ENCODE measurements at regions not wholly inside any gene's neighbourhood (a gene's known extent, or its start where the extent isn't known, plus 50 kb on each side); places are given as distances from the start of the nearest gene placed in this dataset.
"Not testable (repeated sequence)": the region's sequence is repeated elsewhere in the genome, so short reads cannot be mapped to it uniquely, and the experiment has no call there.

GRCh38 chr3:87792534-87793336 lies 266.1 kb downstream of the CGGBP1 start, which contains the start of gene HTR1F:
Gene HTR1F (plus strand): TSS chr3:87792706.
- DNase-seq = no peak

GRCh38 chr3:87792198-87792533 lies 266.6 kb downstream of the CGGBP1 start:
- DNase-seq = no peak

- DNase-seq = no peak
These were observed 267.4 kb downstream of the CGGBP1 start for GRCh38 chr3:87791248-87792027.

GRCh38 chr3:87789049-87789448 lies 269.8 kb downstream of the CGGBP1 start:
- DNase-seq = not testable (repeated sequence)

GRCh38 chr3:87788516-87788915 lies 270.3 kb downstream of the CGGBP1 start:
- DNase-seq = no peak

GRCh38 chr3:87780811-87781210 lies 278.0 kb downstream of the CGGBP1 start:
- peak; percentile 77 to 80 for DNase-seq

GRCh38 chr3:87778876-87779275 lies 279.9 kb downstream of the CGGBP1 start:
- DNase-seq = no peak

- DNase-seq = peak; percentile 64 to 74
These were observed 287.2 kb downstream of the CGGBP1 start for GRCh38 chr3:87771337-87772192.

GRCh38 chr3:87766721-87767120 lies 292.1 kb downstream of the CGGBP1 start:
- DNase-seq = no peak

- no peak for DNase-seq
These were observed 293.5 kb downstream of the CGGBP1 start for GRCh38 chr3:87765256-87765655.

GRCh38 chr3:87761795-87762194 lies 297.0 kb downstream of the CGGBP1 start:
- no peak for DNase-seq

GRCh38 chr3:87761341-87761740 lies 297.5 kb downstream of the CGGBP1 start:
- no peak for DNase-seq

- no peak for DNase-seq
These were observed 302.2 kb downstream of the CGGBP1 start for GRCh38 chr3:87756616-87757015.

- DNase-seq = no peak
These were observed 303.0 kb downstream of the CGGBP1 start for GRCh38 chr3:87755852-87756251.

GRCh38 chr3:87742250-87742649 lies 316.6 kb downstream of the CGGBP1 start:
- no peak for DNase-seq

- DNase-seq = not testable (repeated sequence)
These were observed 317.9 kb downstream of the CGGBP1 start for GRCh38 chr3:87740894-87741293.

GRCh38 chr3:87737817-87738216 lies 321.0 kb downstream of the CGGBP1 start:
- DNase-seq = not testable (repeated sequence)

GRCh38 chr3:87733671-87734367 lies 325.0 kb downstream of the CGGBP1 start:
- DNase-seq = no peak

GRCh38 chr3:87732294-87732693 lies 326.5 kb downstream of the CGGBP1 start:
- no peak for DNase-seq

GRCh38 chr3:87727783-87728182 lies 331.0 kb downstream of the CGGBP1 start:
- no peak for DNase-seq

- no peak for DNase-seq
These were observed 339.7 kb downstream of the CGGBP1 start for GRCh38 chr3:87719060-87719459.

GRCh38 chr3:87710511-87710910 lies 348.3 kb downstream of the CGGBP1 start:
- DNase-seq = no peak

- DNase-seq = no peak
These were observed 348.8 kb downstream of the CGGBP1 start for GRCh38 chr3:87710028-87710427.

Measured in AML-193 (cell line).